HK-2 (cell line): ENCODE measurements at regions not wholly inside any gene's neighbourhood (a gene's known extent, or its start where the extent isn't known, plus 50 kb on each side); places are given as distances from the start of the nearest gene placed in this dataset.
"Not testable (repeated sequence)": the region's sequence is repeated elsewhere in the genome, so short reads cannot be mapped to it uniquely, and the experiment has no call there.

Source experiments
- DNase-seq: peaks from one replicate; pipeline ENCODE4 v3.0.0-alpha.2; 2018; ENCODE audit not compliant: unreplicated experiment

DNA sequence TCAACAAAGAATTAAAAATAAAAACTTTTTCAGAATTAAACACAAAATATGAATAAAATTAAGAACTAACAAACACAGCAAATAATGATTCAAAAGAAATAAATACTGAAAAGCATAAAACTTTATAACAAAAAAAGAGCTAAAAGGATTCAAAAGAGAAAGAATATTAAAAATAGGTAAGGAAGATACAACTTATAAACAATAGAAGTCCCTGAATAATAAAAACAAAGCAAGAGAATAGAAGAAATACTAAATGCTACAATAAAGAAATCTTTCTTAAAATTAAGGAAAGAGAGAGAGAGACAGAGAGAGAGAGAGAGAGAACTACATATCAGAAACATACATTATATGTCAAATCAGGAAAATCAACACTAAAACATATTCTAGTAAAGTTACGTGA, 619.9 kb upstream of the SLIT2 start:
- no peak for DNase-seq

DNA sequence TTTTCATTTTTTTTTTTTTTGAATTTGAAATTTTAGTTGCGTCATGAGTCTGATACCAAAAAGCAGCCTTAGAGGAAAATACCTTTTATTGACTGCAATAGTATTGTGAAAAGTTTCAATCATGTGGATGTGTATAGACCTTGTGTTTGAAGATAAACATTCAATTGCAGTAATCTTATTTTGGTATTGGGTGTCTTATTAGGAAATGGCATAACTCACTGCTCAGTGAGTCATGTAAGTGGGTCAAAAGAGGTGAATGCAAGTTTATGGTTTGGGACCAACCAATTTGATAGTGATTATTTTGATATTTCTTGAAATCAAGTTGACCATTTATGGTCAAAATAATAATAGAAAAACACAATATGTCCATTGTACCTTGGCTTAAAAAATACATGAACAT, 627.8 kb upstream of the SLIT2 start:
- DNase-seq: no peak

DNA sequence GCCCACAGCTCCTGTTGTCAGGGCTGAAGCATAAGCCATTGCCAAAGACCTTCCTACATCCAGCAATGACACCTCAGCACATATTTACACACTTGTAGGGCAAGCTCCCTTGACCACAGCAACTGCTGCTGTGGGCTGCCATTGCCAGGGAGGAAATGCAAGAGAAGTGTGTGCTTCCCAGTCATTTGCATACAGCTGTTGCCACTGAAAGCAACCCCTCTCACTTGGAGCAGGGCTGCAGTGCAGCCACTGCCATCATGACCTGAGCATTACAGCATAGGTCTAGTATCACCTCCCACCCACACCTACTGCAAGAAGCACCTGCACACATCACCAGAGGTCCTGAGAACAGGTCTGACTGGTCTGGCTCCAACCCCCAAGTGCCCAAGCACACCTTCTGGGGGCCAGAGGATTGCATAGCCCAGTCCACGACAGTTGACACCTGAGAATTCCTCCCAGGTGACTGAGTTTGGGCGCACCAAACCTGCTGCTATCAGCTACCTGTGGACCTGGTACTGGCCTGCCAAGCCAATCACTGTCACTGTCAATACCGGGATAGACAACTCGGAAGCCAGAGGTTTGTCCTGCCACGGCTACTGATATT, 636.5 kb upstream of the SLIT2 start:
- DNase-seq: no peak

DNA sequence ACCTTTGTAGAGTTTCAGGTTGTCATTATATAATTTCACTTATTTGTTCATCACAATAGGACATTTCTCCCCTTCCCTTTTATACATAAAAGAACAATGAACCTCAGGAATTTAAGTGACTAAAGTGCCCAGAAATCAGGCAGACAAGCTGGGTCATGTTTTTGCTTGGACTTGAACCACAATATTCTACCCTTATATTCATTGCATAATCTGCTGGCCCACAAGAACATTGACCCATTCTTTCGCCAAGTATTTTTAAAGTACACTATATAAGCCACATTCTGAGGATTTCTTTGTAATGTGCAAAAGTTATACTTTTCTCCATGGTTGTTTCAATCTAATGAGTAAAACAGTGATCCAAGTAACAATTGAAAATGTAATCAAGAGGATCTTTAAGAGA, 637.5 kb upstream of the SLIT2 start:
- DNase-seq: no peak

DNA sequence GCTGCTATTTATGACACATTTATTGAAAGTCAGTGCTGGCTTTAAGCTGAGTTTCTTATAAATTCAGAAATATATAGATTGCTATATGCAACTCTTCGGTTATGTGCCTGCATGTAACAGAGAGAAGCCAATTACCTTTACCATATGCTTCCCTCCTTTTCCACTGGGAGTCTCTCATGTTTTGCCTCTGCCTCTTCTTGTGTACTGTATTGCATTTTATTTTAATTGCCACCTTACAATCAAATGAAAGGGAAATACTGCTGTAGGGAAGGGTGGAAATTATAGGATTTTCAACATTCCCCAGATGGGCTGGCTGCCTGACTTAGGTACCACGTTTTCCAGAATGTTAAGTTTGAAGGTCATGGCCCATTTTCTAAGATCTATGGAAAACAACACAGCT, 655.4 kb upstream of the SLIT2 start:
- DNase-seq: no peak

DNA sequence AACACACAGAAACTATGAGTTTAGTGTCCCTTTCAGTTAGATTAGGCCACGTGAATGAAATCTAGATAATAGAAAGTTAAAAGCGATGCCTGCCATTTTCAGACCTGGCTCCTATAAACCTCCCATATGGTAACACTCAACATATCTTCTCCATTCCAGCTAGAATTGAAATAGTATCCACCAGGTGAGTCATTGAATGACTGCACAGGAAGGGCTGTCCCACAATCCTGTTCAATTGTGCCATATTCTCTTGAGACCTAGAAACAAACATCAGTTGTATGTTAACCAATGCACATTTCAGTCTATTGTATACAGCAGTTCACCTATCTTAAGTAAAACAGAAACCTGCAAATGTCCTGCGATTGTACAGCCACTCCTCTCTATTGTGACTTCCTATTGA, 659.3 kb upstream of the SLIT2 start:
- DNase-seq: no peak

DNA sequence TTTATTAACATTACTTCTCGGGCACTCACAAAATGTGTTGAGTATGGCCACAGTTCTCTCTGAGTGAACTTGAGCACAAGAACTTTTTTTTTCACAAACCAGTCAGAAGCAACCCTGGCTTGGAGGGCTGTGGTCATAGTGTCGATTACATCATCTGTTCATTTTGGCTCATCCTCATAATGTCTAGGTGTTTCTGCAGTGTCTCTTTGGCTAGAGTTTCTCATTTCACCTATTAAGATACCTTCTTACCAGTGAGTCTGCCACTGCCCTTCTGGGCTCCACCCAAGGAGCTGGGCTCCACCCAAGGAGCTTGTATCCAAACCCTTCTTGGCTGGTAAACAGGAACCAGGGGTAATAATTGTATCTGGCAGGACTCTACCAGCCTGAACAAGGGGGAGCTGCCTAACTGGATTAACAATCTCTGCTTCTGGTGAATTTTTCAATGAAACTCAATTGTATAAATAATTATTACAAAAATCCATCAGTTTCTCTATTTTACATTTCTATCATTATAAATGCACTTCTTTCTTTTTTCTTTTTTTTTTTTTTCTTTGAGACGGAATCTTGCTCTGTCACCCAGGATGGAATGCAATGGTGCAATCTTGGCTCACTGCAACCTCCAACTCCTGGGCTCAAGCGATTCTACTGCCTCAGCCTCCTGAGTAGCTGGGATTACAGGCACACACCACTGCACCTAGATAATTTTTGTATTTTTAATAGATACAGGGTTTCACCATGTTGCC, 667.7 kb upstream of the SLIT2 start:
- no peak for DNase-seq

DNA sequence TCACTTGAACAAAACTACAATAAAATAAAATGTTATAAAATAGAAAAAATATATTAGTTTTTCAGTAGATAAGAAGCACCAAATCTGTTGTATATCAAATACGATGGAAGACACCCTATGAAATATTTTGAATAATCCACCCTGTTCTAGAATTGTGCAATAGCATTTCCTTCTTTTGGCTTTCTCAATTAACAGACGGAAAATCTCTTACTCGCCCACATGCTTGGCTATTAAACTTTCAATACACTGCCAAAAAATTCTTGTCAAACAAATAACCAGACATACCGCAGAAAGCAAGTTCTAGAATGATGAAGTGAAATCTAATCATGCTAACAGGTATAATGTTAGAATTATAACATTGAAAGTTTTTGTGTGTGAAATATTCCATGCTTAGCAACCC, 671.6 kb upstream of the SLIT2 start:
- DNase-seq: no peak

DNA sequence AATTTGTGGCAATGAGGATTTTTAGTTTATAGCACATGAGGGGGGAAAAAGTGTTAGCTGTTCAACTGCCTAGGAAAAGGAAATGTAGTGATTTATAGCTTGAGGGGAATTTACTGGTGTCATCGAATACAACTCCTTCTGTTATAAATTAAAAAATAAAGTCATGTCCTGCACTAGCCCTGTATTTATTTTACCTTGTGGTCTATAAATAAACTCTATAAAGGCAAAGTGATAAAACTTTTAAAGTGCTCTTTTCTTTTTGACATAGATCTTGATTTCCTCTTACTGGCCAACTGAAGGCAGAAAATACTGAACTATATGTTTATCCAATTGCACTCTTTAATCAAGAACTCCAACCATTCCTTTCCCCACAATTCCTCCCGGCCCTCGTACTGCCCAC, 672.1 kb upstream of the SLIT2 start:
- DNase-seq: no peak

DNA sequence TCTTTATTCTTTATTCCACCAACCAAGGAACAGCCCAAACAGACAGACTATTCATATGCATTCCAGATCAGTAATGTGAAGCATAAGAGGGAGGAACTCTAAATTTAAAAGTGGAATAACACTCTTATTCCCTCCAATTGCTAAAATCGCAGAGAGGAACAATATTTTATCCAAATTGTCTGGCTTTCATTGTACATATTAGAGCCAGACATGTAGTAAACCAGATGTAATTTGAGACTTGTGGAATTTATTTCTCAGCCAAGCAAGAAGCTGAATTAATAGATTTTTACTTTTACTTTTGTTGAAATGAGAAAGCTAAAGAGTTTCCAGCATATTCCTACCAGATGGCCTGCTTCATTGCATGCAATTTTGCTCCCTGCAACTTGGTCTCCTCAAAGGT, 674.6 kb upstream of the SLIT2 start:
- no peak for DNase-seq

DNA sequence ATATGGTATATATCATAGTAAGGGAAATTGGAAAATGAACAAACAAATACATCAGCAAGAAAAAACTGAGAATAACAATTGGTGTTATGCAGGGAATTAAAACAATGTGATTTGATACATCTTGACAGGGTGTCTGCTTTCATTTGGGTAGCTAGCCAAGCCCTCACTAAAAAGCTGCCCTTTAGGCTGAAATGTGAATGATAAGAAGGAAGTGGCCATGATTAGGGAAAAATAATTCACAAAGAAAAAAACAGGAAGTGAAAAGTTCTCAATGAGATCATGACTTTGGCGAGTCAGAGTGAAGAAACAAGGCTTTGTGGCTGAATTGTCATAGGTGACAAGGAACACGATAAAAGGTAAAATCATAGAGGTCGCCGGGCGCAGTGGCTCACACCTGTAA, 675.8 kb upstream of the SLIT2 start:
- DNase-seq: no peak

DNA sequence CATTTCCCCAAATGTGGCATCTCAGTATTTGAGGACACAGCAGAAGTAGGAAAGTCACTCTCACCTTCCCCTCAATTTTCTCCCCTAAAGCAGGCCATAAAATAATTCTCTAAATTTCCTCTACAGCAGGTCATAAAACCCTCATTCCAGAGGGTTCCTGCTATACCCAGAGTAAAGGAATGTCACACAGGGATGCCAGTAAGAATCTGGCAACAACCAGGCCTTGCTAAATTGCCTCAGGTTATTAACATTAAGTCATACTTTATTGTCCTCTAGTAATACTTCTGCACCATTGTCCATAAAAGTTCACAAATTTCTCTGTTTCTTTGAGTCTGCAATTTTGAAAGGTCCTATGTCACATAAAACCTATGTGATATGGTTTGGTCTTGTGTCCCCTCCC, 685.7 kb upstream of the SLIT2 start:
- DNase-seq: no peak

DNA sequence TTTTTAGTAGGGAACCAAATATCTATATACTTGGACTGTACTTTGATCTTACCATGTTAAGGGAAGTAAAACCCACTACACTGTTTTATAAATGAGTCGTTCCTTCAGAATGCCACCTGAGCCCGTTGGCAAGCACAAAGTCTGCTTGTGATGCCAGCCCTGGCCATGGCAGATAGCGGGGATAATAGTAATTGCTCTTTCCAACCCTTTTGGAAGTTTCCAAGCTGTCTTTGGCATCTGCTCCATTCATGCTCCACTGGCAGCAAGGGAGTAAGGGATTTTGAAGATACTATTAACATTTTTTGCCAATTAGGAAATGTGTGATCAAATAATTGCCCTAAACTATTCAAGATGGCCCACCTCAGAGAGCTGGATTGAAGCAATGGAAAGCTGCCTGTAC, 689.2 kb upstream of the SLIT2 start:
- no peak for DNase-seq

DNA sequence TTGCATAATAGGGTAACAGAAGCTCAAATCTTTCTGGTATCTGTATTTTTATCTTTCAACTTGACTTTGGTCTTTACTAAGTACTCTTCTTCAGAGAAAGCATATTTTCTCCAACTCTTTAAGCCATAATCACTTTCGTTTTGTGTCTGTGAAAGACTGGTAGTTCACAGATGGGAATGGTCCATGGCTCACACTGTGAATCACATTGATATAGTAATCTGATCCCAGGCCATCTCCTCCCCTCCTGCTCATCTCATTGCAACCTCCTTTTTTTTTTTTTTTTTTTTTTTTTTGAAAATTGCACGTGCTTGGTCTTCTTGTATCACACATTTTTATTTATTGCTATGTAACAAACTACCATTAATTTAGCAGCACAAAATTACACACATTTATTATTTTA, 694.5 kb upstream of the SLIT2 start:
- DNase-seq: no peak

DNA sequence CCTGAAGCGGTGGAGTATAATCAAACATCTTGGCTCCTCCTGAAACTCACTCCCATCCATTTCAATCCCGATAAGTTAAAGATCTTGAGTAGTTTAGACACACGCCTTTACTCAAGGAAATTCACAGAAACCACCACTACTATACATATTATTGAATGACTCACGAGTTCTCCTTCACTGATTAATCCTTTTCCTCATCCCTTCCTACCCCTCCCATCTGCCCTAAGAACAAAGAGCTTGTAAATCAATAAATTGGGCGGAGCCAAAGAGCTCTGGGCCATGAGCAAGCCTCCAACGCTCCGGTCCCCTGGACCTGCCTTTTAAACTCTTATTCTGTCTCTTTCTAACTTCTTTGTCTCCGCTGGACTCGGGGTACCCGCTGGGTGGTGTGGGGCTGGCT, 695.4 kb upstream of the SLIT2 start:
- not testable (repeated sequence) for DNase-seq

DNA sequence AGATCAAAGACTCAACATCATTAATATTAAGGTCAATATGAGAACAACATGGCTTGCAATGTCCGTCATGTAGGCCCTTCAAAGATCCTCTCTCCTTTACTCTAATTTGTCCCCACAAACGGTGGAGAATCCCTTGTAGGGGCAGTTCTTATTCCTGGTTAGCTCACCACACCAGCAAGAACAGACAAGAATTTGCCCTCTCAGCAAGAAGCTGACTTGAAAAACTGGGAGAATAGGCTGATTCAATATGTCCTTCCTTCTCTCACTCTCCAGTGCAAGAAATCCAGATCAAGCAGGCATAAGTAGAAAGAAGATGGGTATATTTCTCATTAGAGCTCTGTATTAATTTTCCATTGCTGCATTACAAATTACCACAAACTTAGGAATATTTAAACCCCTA, 704.2 kb upstream of the SLIT2 start:
- DNase-seq: no peak

DNA sequence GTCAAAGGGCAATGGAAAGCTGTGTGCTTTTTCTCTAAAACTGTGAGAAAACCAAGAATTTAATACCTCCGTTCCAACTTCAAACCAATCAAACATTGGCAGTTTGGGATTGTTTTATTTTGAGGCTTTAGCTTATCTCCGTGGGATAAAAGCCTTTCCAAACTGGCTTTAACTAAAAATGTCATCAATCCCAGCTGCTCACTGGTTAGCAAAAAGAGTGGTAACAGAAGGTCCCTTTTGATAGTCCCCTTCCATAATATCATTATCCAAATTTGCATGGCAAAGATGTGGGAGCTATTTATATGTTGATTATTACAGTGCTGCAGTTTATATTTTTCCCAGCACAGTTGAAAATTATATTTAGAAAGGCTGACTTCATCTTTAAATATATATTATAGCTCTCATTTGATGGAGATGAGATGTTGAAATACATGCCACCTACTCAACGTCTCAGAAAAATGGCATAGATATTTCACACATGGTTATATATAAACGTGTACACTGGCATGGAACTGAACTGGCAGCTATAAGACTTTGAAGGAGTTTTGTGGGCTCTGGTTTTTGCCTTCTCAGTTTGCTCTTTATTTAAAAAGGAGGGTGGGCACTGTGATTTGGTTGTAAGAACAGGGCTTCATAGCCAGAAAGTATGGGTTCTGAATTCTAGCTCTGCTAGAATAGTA, 707.1 kb upstream of the SLIT2 start:
- DNase-seq: no peak

DNA sequence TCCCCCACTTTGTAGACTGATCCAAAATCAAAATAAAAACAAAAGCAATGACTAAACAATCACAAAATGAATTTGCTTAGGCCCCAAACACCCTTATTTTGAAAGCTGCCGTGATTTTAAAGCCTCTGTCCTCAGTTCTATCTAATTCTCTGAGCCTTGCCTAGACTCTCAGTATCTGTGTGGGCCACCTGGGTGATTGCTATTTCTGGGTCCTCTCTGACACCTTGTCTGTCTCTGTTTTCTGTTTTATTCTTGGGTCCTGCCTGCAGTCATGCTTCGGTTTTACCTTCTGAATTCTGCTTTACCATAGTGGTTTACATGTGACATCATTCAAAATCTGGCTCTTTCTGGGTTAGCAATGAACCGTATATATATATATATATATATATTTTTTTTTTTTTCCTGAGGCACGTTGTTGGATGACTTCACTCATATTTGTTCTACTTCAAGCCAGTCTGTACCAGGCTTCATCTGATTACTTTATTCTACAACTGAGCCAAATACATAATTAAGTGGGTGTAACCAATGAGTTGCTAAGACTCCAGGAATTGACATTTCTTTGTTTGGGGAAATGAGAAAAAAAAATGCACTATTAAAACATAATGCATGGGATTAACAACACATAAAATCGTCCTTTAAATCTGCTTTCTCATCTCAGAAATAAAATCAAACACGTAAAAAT, 710.7 kb upstream of the SLIT2 start:
- DNase-seq: no peak

DNA sequence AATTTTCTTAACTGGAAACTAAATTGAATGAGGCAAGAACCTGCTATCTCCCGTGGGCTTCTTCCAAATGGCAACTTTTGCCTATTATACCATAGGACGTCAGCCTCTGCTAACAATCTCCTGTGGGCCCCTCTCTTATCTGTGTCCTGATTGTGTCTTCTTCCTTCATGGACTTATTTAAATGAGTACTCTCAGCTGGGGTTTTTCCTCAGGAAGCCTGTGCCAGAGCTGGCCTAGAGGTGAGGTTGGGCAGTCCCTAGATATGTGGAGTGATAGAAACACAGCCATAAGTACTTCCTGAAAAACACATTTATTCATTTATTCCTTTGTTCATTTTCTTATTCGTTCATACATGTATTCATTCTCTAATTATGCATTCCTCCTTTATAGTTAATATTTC, 712.5 kb upstream of the SLIT2 start:
- no peak for DNase-seq

DNA sequence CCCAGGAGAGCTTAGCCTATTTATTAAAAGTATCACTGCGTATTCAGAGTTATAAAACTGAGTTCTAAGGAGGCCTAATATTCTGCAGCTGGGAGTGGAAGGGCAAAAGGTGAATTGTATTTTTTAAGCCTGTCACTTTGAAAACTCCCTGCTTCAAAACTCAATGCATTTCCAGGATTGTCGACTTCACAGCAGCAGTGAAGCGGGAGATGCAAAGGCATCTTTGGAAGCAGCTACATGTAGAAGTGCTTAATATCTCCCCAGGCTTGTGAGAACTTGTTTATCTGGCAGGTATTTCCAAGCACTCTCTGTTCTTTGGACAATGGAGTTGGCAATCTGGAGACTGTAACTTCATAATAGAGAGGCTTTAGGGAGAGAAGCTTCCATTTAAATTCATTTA, 717.5 kb upstream of the SLIT2 start:
- DNase-seq: no peak

DNA sequence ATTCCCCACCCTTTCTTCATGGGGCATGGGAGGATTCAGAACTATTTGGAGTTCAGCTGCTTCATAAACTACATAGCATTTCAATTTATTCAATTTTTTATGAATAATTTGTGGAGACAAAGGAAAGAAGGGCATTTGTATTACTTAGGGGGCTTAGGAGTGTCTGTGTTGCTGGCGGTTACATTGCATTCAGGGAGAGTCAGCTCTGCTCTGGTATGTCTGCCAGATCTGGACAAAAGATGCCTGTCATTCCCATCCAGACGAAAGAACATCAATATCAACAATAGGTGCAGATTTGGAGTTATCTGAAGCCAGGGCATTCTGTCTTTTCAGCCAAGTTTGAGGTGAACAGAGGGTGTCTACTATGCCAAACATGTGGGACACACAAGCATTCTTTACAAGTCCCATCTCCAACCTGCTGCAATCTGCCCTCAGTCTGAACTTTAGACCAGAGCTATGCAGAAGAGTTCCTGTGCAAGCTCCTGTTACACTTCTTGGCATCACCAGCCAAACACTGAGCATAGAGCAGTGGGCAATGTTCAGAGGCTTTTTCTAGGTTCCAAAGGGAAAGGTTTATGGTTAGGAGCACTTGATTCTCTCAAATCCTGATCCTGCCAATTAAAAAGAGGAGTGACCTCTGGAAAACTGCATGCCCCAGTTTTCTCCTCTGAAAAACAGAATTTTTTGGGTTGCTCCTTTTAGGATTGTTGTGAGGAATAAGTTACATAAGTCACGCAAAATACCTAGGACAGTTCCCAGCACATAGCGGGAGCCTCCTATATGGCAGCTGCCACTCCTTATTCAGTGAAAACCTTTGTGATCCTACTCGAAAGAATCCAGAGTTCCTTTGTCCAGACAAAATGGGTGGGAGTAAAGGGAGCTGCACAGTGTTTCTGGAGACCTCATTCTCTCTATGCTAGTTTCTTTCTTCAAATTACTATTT, 719.5 kb upstream of the SLIT2 start:
- no peak for DNase-seq

DNA sequence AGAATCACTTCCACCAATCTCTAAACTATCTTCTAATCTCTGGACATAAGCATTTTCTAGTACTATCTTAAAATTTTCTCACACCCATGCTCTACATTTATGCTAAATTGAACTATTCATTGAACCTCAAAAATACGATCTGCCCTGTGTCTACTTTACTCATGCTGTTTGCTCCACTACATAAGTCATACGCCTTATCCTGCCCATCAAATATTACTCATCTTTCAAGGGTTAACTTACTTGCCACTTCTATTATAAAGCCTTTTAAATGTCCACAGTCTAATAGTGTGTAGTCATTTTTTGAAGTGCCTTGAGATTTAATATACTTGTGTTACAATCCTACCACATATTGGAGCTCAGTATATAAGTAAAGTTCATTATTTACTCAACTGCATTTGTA, 727.7 kb upstream of the SLIT2 start:
- DNase-seq: no peak
